NCI-H1930 (cell line): ENCODE measurements at regions not wholly inside any gene's neighbourhood (a gene's known extent, or its start where the extent isn't known, plus 50 kb on each side); places are given as distances from the start of the nearest gene placed in this dataset.
"Not testable (repeated sequence)": the region's sequence is repeated elsewhere in the genome, so short reads cannot be mapped to it uniquely, and the experiment has no call there.

Source experiments
- DNase-seq, 2 experiments: peaks; one replicate each; lab custom pipeline; 2025; lab: John Stamatoyannopoulos, UW

DNA sequence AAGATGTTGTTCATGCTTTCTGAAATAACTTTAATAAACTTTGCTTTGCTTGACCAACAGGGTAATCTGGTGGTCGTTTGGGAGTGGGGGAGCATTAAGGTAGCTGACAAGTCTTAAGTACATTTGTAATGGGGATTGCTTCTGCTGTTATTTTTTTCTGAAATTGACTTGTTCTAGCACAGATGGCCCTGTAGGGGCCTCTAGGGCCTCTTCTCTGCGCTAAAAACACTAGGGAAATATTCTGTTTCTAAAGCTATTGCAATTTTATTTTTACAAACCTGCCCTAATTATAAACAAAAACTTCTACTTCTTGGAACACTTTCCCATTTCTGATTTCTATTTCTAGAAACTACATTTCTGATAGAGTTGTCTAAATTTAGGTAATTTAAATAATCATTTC lies 191.3 kb upstream of the KCNJ3 start:
- no peak for DNase-seq

DNA sequence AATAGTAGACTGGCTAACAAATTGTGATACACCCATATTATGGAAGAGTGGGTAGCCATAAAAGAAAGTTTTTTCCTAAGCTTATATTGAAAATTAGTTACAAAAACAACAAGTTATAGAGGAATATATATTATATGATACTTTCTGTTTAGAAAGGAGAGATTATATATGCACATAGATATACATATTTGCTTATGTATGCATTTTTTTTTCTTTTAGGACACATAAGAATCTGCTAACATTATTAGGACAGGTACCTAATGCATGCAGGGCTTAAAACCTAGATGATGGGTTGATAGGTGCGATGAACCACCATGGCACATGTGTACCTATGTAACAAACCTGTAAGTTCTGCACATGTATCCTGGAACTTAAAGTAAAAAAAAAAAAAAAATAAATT lies 179.6 kb upstream of the KCNJ3 start:
- DNase-seq: no peak

DNA sequence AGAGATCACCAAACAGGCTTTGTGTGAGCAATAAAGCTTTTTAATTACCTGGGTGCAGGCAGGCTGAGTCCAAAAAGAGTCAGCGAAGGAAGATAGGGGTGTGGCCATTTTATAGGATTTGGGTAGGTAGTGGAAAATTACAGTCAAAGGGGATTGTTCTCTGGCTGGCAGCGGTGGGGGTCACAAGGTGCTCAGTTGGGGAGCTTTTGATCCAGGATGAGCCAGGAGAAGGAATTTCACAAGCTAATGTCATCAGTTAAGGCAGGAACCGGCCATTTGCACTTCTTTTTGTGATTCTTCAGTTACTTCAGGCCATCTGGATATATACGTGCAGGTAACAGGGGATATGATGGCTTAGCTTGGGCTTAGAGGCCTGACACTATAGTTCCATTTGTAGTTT lies 177.5 kb upstream of the KCNJ3 start:
- DNase-seq: not testable (repeated sequence)

DNA sequence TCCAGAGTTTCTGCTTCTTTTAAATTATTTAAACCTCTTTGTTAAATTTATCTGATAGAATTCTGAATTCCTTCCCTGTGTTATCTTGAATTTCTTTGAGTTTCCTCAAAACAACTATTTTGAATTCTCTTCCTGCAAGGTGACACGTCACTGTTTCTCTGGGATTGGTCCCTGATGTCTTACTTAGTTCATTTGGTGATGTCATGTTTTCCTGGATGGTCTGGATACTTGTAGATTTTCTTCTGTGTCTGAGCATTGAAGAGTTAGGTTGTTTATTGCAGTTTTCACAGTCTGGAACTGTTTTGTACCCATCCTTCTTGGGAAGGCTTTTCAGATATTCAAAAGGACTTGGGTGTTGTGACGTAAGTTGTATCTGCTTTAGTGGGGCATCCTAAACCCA lies 172.3 kb upstream of the KCNJ3 start:
- DNase-seq: no peak

DNA sequence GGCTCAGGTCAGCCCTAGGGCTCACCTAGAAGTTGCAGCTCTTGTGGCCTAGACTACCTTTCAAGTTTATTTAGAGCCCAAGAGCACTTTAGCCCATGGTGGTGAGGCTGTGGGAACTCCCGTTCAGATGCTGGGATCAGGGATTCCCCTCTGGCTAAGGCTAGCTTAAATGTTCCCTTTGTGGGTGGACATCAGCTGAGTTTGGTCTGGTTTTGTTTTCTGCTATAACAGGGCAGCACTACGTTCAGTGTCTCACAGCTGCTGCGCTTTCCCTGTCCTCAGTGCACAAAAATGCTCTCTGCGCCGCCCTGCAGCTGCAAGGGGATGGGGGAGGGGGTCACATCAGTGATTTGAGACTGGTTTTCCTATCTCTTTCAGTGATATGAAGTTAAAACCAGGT lies 170.5 kb upstream of the KCNJ3 start:
- no peak for DNase-seq

DNA sequence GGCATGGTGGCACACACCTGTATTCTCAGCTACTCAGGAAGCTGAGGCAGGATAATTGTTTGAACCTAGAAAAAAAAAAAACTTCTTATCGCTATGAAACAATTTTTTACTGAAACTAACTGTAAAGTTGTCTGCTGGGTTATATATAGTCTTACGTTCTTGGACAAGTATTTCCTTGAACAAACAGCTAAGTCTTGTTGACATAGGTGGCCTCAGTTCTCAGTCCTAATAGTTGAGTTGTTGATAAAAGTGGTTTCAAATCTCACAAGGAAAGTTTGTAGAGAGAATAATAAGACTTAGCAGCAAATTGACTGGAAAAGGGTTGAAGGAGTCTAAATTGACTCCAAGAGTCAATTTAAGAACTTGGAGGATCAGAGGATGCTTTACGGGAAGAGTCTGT lies 166.5 kb upstream of the KCNJ3 start:
- no peak for DNase-seq

DNA sequence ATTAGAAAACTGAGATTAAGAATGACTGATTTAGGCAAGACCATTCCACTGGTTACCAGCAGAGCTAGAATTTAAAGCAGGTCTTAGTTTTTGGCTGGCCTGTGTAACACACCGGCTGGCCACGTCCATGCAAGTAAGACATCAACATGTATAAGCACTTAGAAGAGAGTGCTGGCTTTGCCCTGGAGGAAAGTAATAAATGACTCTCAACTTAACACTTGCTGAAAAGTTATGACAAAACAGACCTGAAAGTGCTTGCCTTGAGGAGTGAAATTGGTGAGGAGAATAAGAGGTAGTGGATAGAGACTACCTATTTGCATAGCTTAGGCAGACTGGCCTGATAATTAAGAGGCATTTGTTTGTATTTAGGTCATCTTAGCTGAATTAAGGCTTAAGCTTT lies 165.7 kb upstream of the KCNJ3 start:
- DNase-seq: no peak

DNA sequence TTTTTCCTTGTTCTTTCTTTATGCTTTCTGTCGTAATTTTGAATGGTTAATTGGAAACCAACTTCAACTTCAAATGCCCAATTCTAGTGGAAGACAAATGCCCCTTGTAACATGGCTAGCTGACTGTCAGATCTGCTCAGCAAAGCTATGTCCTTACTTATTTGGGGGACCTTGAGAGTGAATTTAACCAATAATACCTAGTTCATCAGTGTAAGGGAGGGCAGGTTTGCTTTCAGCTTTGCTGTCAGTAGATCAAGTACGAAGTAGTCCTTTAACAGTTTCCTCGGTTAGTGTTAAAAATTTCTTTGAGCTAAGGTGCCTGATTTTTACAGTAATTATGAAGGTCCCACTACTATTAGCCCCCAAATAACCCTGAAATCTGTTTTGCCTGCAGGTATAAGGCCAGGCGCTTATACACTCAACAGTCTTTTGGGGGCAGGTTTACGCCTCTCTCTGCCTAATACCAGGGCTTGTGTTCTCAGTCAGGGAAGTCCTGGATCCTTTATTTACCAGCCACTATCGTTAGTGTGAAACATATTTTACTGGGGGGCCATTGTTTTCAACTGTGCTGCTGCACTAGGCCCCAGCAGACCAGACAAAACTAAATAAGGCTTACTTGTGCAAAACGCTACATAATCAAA lies 165.1 kb upstream of the KCNJ3 start:
- DNase-seq: no peak

DNA sequence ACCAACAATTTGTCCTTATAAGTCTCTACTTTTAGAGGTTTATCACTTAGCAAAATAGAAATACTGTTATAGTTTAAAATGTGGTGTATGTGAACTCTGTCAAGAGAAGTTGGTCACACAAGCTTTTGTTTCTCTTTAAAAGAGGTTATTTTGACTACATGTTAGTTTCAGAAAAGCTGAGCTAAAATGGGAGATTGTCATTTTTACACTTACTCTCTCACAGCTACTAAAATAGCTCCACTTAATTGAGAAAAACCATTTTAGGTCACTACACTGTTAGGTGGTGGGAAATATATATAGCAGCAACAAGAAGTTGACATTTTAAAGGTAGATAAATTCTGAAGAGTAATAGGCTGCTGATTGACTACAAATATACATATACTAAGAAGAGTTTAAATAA lies 161.5 kb upstream of the KCNJ3 start:
- DNase-seq: no peak

DNA sequence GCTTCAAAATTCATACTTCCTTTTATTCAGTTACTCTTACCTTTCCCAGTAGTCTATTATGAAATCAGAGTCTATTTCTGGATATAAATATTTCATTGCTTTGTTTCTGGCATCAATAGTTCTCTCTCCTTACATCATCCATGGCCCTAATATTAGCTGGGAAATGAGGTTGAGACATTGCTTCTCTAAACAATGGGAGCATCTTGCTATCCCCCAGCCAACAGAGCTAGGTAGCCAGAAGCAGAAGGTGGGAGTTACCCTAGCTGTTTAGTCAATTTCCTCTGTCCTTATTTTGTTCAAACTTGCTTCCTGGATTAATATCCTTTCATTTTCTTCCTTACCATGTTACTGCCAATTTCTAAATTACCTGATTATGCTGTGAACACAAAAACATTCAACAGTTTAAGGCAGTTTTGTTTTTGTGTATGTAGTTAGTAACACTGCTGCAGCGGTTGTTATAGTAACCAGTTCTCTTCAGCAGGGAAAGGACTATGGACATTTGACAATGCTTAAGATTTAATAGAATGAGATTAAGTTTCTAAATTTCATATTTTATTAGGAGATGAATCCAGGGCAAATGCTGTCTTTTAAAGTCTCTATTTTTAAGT lies 160.5 kb upstream of the KCNJ3 start:
- DNase-seq: no peak

DNA sequence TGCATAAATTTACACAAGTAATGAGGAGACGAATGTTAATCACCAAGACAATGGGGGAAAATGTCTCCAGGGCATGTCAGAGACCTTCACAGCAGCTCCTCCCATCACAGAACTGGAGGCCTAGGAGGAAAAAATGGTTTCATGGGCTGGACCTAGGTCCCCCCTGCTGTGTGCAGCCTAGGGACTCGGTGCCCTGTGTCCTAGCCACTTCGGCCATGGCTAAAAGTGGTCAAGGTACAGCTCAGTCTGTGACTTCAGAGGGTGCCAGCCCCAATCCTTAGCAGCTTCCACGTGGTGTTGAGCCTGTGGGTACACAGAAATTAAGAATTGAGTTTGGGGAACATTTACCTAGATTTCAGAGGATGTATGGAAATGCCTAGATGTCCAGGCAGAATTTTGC lies 152.2 kb upstream of the KCNJ3 start:
- DNase-seq: no peak

DNA sequence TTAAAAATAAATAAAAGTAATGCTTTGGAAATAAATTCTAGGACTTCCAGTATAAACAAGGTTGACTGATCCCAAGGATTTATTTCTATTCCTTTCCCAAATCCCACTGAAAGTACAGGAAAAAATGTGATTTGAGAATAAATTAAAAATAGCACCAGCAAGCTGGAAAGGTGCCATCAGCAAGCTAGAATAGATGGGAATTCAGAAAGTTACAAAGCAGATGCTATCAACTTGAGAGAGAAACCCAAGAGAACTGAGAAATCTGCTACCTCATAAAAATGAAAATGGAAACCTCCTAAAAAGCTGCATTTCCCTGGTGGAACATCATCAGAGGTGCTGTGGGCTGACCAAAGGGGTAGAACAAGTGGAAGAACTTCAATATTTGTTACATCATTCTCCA lies 148.6 kb upstream of the KCNJ3 start:
- no peak for DNase-seq

DNA sequence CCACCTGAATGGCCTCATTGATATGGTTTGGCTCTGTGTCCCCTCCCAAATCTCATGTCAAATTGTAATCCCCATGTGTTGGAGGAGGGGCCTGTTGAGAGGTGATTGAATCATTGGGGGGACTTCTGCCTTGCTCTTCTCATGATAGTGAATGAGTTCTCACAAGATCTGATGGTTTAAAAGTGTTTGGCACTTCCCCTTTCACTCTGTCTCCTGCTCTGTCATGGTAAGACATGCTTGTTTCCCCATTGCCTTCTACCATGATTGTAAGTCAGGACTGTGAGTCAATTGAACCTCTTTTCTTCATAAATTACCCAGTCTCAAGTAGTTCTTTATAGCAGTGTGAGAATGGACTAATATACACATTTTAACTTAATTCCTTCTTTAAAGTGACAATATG lies 146.8 kb upstream of the KCNJ3 start:
- DNase-seq: no peak

DNA sequence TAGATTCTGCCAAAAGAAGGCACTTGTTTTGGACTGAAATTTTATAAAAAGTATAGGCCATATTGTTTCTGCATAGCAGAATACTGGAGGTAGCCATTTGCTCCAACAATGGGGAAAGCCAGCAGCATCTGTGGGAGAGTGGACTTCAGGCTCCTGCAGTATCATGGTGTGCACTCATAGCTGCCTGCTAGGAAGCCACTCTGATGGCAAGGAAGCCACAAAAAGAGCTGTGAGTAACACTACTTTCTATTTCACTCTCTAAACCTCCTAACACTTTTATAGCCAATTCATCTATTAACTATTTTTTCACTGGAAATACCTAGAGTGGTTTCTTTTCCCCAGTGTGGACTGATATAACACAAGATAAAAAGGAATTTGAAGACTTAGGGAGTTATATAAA lies 144.4 kb upstream of the KCNJ3 start:
- no peak for DNase-seq

DNA sequence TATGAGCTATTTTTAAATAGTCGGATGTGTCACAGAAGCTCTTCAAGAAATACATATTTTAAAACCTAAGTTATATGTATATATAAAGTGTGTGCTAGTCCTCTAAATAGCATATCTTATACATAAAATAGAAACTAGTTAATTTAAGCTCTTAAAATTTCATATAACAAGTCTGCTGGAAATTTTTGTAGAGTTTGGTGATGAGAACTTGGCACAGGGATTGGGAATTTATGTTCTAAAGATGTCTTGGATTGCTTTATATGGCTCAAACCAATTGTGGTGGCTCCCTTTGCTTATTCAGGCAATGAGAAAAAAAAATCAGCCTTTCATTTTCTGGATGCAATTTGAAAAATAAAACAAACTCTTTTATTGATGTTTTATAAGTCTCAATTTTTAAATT lies 142.8 kb upstream of the KCNJ3 start:
- DNase-seq: no peak

DNA sequence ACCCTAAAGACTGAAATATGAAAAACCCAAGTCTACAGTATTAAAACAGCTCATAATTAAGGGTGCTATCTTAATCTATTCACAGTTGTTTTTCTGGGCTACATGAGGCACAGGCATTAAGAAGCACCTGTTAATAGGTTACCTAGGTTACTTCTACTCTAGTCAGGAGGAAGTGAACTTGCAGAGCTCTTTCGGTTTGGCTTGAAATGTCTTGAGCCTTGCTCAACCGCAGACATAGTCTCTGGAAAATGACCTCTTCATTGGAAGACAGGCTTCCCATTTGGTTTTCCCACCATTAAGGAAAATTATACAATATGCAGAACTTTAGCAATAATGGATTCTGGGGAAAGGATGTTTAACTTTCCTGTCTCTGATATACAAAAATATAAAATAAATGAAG lies 142.3 kb upstream of the KCNJ3 start:
- DNase-seq: no peak

DNA sequence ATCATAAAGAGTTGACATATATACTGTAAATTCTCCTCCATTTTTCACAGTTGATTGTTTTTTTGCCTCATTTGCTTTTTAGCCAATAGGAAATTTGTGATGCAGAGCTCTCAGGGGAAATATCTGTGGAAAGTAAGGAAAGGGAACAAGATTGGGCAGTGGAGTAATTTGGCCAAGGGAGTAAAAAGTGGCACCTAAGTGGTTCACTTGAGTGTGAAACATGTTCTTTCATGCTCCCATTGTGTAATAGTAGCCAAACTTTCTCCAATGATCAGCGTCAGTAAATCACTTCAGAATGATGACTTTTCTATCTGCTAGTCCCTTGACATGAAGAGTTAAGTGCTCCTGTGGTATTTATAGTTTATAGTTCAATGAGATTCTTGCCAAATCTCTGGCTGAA lies 141.9 kb upstream of the KCNJ3 start:
- DNase-seq: no peak

DNA sequence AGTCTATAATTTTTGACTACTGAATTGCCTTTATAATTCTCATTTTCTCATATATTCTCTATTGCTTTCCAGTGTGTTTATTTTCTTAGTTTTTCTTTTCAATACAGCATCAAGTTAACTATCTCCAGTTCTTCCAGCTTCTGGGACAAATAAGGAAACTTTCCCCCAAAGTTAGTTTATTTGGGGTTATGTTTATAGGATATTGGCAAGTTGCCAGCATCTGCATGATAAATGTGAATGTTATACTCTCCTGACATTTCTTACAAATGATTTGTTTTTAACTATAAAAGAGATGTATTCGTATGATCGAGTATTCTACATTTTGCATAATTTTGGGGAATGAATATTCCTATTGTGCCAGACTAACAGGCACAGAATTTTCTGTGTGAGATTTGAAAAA lies 140.6 kb upstream of the KCNJ3 start:
- DNase-seq: no peak

DNA sequence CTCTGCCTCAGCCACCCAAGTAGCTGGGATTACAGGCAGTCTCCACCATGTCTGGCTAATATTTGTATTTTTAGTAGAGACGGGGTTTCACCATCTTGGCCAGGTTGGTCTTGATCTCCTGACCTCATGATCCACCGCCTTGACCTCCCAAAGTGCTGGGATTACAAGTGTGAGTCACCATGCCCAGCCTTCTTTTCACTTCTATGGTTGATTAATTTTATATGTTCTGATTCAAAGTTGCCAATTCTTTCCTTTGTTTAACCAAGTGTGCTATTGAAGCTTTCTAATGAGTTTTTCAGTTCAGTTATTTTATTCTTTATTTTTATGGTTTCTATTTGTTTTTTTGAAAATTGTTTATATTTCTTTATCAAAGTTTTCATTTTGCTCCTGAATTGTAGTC lies 133.1 kb upstream of the KCNJ3 start:
- DNase-seq: no peak

DNA sequence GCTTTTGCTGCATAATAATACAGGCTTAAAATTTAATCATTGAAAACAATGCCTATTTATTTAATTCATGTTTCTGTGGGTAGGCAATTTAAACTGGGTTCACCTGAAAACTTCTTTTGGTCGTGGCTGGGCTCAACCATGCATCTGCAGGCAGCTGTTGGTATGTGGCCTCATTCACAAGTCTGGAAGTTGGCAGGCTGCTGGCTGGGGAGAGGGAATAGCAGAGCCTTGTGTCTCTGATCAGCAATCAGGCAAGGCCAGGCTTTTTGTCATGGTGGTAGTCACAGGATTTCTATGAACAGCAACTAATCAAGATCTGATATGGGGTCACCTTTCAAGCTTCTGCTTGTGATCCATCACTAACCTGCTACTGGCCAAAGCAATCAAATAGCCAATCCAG lies 130.1 kb upstream of the KCNJ3 start:
- no peak for DNase-seq

DNA sequence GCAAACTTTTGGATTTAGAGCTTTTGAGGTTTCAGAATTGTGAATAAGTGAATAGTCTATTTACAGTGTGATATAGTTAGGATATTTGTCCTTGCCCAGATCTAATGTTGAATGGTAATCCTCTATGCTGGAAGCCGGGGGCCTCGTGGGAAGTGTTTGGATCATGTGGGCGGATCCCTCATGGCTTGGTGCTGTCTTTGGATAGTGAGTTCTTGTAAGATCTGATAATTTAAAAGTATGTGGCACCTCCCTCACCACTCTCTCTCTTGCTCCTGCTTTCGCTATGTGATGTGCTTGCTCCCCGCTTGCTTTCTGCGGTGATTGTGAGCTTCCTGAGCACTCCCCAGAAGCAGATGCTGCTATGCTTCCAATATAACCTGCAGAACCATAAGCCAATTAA lies 128.0 kb upstream of the KCNJ3 start:
- DNase-seq: no peak

DNA sequence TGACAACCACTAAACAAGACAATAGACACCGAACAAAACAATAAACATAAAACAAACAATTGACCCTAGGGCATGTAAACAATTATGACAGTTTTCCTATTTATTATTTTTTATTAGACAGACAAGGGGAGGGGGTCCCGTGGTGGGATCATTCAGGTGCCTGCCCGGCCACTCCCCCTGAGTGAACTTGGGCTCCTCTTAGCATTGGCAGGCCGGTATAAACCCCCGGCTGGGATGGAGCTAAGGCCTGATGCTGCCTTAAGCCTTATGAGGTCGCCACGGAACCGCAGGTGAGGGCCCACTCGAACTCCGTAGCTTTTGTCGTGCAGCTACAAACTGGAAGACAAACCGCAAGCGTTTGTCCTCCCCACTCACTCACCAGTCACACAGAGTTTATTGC lies 121.8 kb upstream of the KCNJ3 start:
- DNase-seq: not testable (repeated sequence)

DNA sequence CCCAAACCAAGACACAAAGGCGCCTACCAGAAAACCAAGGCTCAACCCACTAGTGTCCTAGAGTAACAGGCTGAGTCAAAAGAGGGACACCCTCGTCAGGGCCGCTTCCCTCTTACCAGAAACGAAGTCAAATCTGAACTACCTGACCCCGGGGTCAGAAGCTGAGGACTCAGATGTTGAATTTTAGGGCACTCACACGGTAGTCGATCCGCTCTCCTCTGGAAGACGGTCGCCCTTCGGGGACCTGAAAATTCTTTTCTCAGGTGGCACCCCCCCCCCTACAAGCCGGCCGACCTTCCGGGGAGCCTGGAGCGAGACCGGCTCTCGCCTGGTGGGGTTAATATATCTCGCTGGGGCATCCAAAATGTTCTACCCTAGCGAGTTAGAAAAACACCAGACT lies 121.1 kb upstream of the KCNJ3 start:
- DNase-seq: no peak

DNA sequence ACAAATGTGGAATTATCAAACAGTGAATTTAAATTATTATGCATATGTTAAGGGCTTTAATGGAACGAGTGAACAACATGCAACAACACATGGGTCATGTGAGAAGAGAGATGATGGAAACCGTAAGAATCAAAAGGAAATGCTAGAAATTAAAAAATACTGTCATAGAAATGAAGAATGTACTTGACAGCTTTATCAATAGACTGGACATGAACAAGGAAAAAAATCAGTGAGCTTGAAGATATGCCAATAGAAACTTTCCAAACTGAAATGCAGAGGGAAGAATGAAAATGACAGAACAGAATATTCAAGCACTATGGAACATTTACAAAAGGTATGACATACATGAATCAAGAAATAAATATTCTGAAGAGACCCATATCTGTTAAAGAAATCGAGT lies 117.7 kb upstream of the KCNJ3 start:
- no peak for DNase-seq
